ENCODE measurements at regions not wholly inside any gene's neighbourhood (a gene's known extent, or its start where the extent isn't known, plus 50 kb on each side); places are given as distances from the start of the nearest gene placed in this dataset.

- DNase-seq (no peak), ATAC-seq (no peak)
- intact Hi-C loops (cut with DNase I): no loop called here
These were observed 203.8 kb downstream of the RDH14 start for GRCh38 chr2:18356676-18357075.

- ATAC-seq (no peak), DNase-seq (no peak)
- intact Hi-C loops (cut with DNase I): no loop called here
These were observed 211.0 kb downstream of the RDH14 start for GRCh38 chr2:18349421-18349820.

GRCh38 chr2:18346874-18347273 lies 213.6 kb downstream of the RDH14 start:
- DNase-seq (no peak), ATAC-seq (no peak)
- intact Hi-C loops (cut with DNase I): no loop called here

- intact Hi-C loops (cut with DNase I): no loop called here
- ATAC-seq (peak; percentile 80 to 95), DNase-seq (peak; percentile 20)
These were observed 214.1 kb downstream of the RDH14 start for GRCh38 chr2:18346344-18346743.

GRCh38 chr2:18345848-18346247 lies 214.6 kb downstream of the RDH14 start:
- peak; percentile 92 to 95 for ATAC-seq
- DNase-seq: peak; percentile 28
- intact Hi-C loops (cut with DNase I): no loop called here

GRCh38 chr2:18342901-18343300 lies 217.6 kb downstream of the RDH14 start:
- DNase-seq (no peak), ATAC-seq (no peak)
- intact Hi-C loops (cut with DNase I): no loop called here

GRCh38 chr2:18339326-18339725 lies 221.1 kb downstream of the RDH14 start:
- intact Hi-C loops (cut with DNase I): no loop called here
- no peak for ATAC-seq
- DNase-seq: no peak

GRCh38 chr2:18336975-18337374 lies 223.5 kb downstream of the RDH14 start:
- DNase-seq (no peak), ATAC-seq (no peak)
- intact Hi-C loops (cut with DNase I): no loop called here

- ATAC-seq (no peak), DNase-seq (no peak)
- intact Hi-C loops (cut with DNase I): no loop called here
These were observed 228.0 kb downstream of the RDH14 start for GRCh38 chr2:18332477-18332876.

GRCh38 chr2:18325118-18325517 lies 235.3 kb downstream of the RDH14 start:
- ATAC-seq: no peak
- intact Hi-C loops (cut with DNase I): no loop called here
- no peak for DNase-seq

GRCh38 chr2:18319987-18320386 lies 240.5 kb downstream of the RDH14 start:
- ATAC-seq (no peak), DNase-seq (no peak)
- intact Hi-C loops (cut with DNase I): no loop called here

GRCh38 chr2:18317017-18317416 lies 243.4 kb downstream of the RDH14 start:
- ATAC-seq (no peak), DNase-seq (no peak)
- intact Hi-C loops (cut with DNase I): no loop called here

- ATAC-seq: no peak
- DNase-seq: no peak
- intact Hi-C loops (cut with DNase I): no loop called here
These were observed 247.6 kb downstream of the RDH14 start for GRCh38 chr2:18312818-18313217.

GRCh38 chr2:18311420-18312195 lies 248.8 kb downstream of the RDH14 start:
- intact Hi-C loops (cut with DNase I): no loop called here
- ATAC-seq: peak in 1 of 2 donors; percentile 46
- DNase-seq: no peak

- ATAC-seq (no peak), DNase-seq (no peak)
- intact Hi-C loops (cut with DNase I): no loop called here
These were observed 250.8 kb downstream of the RDH14 start for GRCh38 chr2:18309627-18310026.

- intact Hi-C loops (cut with DNase I): no loop called here
- no peak for ATAC-seq
- DNase-seq: no peak
These were observed 251.3 kb downstream of the RDH14 start for GRCh38 chr2:18309188-18309587.

- intact Hi-C loops (cut with DNase I): no loop called here
- DNase-seq (no peak), ATAC-seq (no peak)
These were observed 255.6 kb downstream of the RDH14 start for GRCh38 chr2:18304849-18305248.

- ATAC-seq (no peak), DNase-seq (no peak)
- intact Hi-C loops (cut with DNase I): no loop called here
These were observed 258.9 kb downstream of the RDH14 start for GRCh38 chr2:18301421-18302139.

GRCh38 chr2:18299423-18300212 lies 260.8 kb downstream of the RDH14 start:
- ATAC-seq: peak in 1 of 2 donors; percentile 95
- DNase-seq: peak; percentile 21
- intact Hi-C loops (cut with DNase I): no loop called here

- no peak for ATAC-seq
- no peak for DNase-seq
- intact Hi-C loops (cut with DNase I): no loop called here
These were observed 262.9 kb downstream of the RDH14 start for GRCh38 chr2:18297534-18298058.

Measured in left cardiac atrium (tissue), 4 donors.